GM12878 (cell line): ENCODE measurements at regions not wholly inside any gene's neighbourhood (a gene's known extent, or its start where the extent isn't known, plus 50 kb on each side); places are given as distances from the start of the nearest gene placed in this dataset.

Experiments
- ATAC-seq: fragments of 200-7000 bp; cut with Tn5 transposase; 3 replicates; pipeline ENCODE4 v1.9.1; 2020; ENCODE audit warnings: mild to moderate bottlenecking, moderate library complexity
- BruUV-seq: library from RNA; stranded (reverse); fragments of 400-500 nt; replicated peaks from 2 replicates; lab custom pipeline; 2021; lab: Mats Ljungman, UMichigan
- CTCF ChIA-PET: fragments of 300-600 bp; sonication (Branson Sonifier 250); formaldehyde crosslinking; extraction: SDS; loops from one replicate; lab custom pipeline; 2021; ENCODE audit warnings: inconsistent platforms; lab: Yijun Ruan, JAX
- POLR2A ChIA-PET: fragments of 350-600 bp; formaldehyde crosslinking; extraction: SDS; loops from one replicate; lab custom pipeline; 2021; ENCODE audit warnings: inconsistent platforms; lab: Charles Lee
- RAD21 ChIA-PET: fragments of 300-600 bp; sonication (Branson Sonifier 250); formaldehyde crosslinking; loops from one replicate; lab custom pipeline; 2023; ENCODE audit warnings: antibody characterized with exemption; ENCODE audit not compliant: unreplicated experiment; lab: Charles Lee
- SMC1A ChIA-PET: fragments of 300-600 bp; sonication (Branson Sonifier 250); formaldehyde crosslinking; loops from one replicate; lab custom pipeline; 2023; ENCODE audit not compliant: unreplicated experiment, uncharacterized antibody; lab: Charles Lee
- DNase-seq: peaks from one replicate; pipeline ENCODE4 v3.0.0-alpha.2; 2011; ENCODE audit warnings: low read depth, low spot score
- FAIRE-seq: peaks from 3 replicates; lab custom pipeline; 2011; peaks lifted over from hg19 to GRCh38; lab: Jason Lieb, UNC
- H2AFZ ChIP-seq: 2 replicates; pipeline ENCODE4 v1.6.0; 2011; ENCODE audit warnings: low read depth, low read length, control low read depth; ENCODE audit not compliant: control insufficient read depth
- H3K27ac ChIP-seq: 2 replicates; pipeline ENCODE4 v1.5.1; 2011; ENCODE audit warnings: control low read depth; ENCODE audit not compliant: control insufficient read depth, insufficient read depth
- H3K27me3 ChIP-seq, 2 experiments: replicated peaks in 1 of 2; 2 replicates each; pipeline versions ENCODE4 v1.6.0 to v1.6.1; 2011; ENCODE audit warnings: low read length in 1 of 2; ENCODE audit not compliant: control insufficient read depth in 2 of 2, insufficient read depth in 2 of 2
- H3K36me3 ChIP-seq, 2 experiments: 2 replicates each; pipeline ENCODE4 v1.5.1; 2011; ENCODE audit warnings: low read length in 1 of 2; ENCODE audit not compliant: control insufficient read depth in 2 of 2, insufficient read depth in 2 of 2
- H3K4me1 ChIP-seq: 2 replicates; pipeline ENCODE4 v1.6.1; 2011; ENCODE audit warnings: mild to moderate bottlenecking, low read length, moderate library complexity, mixed read lengths; ENCODE audit not compliant: control insufficient read depth, insufficient read depth
- H3K4me2 ChIP-seq: 2 replicates; pipeline ENCODE4 v1.6.0; 2011; ENCODE audit warnings: control low read depth; ENCODE audit not compliant: control insufficient read depth, insufficient read depth
- H3K4me3 ChIP-seq: fragments of 200-600 bp; sonication (generic); 2 replicates; pipeline ENCODE4 v1.5.1; 2016
- H3K79me2 ChIP-seq: 2 replicates; pipeline ENCODE4 v1.6.0; 2011; ENCODE audit warnings: low read length; ENCODE audit not compliant: control insufficient read depth, insufficient read depth
- H3K9ac ChIP-seq: 2 replicates; pipeline ENCODE4 v1.8.0; 2011; ENCODE audit warnings: low read length, control low read depth, mixed read lengths; ENCODE audit not compliant: control insufficient read depth, insufficient read depth
- H3K9me3 ChIP-seq: replicated peaks from 3 replicates; pipeline ENCODE4 v1.5.1; 2011; ENCODE audit warnings: mild to moderate bottlenecking, low read length; ENCODE audit not compliant: control insufficient read depth, insufficient read depth
- H4K20me1 ChIP-seq: 2 replicates; pipeline ENCODE4 v1.6.0; 2011; ENCODE audit not compliant: control insufficient read depth, insufficient read depth
- ASH2L ChIP-seq: fragments of 300-600, 200-600 bp; sonication (generic); IDR thresholded peaks from 2 replicates; pipeline ENCODE4 v1.6.1; 2017; ENCODE audit warnings: low read depth, mild to moderate bottlenecking, borderline replicate concordance
- CBFB ChIP-seq: IDR thresholded peaks from 2 replicates; pipeline ENCODE4 v1.6.1; 2016; ENCODE audit warnings: antibody characterized with exemption, low read depth
- FOS ChIP-seq: IDR thresholded peaks from 3 replicates; pipeline ENCODE4 v1.6.1; 2011; ENCODE audit warnings: borderline replicate concordance; ENCODE audit not compliant: insufficient read length; ENCODE audit errors: extremely low read depth
- FOXM1 ChIP-seq: IDR thresholded peaks from 2 replicates; pipeline ENCODE4 v1.6.1; 2012; ENCODE audit warnings: low read depth, mild to moderate bottlenecking, inconsistent platforms, low read length, moderate library complexity
- IKZF2 ChIP-seq, 2 experiments: fragments of 450-650 bp; IDR thresholded peaks; 2 replicates each; pipeline ENCODE4 v1.6.1; 2017; ENCODE audit warnings: mild to moderate bottlenecking in 2 of 2, moderate library complexity in 2 of 2
- KDM1A ChIP-seq: fragments of 200-600 bp; sonication (generic); IDR thresholded peaks from 2 replicates; pipeline ENCODE4 v1.6.1; 2016; ENCODE audit warnings: borderline replicate concordance
- LARP7 ChIP-seq: fragments of 450-650 bp; IDR thresholded peaks from 2 replicates; pipeline ENCODE4 v1.6.1; 2017; ENCODE audit warnings: mild to moderate bottlenecking
- NFXL1 ChIP-seq: fragments of 450-650 bp; IDR thresholded peaks from 2 replicates; pipeline ENCODE4 v1.6.1; 2017; ENCODE audit warnings: antibody characterized with exemption, mild to moderate bottlenecking, borderline replicate concordance
- NR2C1 ChIP-seq: fragments of 450-650 bp; IDR thresholded peaks from 2 replicates; pipeline ENCODE4 v1.6.1; 2017; ENCODE audit warnings: antibody characterized with exemption, mild to moderate bottlenecking, moderate library complexity
- SPI1 ChIP-seq: IDR thresholded peaks from 2 replicates; pipeline ENCODE4 v1.6.1; 2011; ENCODE audit warnings: low read depth, mild to moderate bottlenecking, low read length, moderate library complexity, borderline replicate concordance; ENCODE audit not compliant: insufficient read depth
- SREBF1 ChIP-seq: IDR thresholded peaks from 2 replicates; pipeline ENCODE4 v1.6.1; 2012; ENCODE audit warnings: mild to moderate bottlenecking, low read length
- TBL1XR1 ChIP-seq: IDR thresholded peaks from 2 replicates; pipeline ENCODE4 v1.6.1; 2012; ENCODE audit warnings: low read depth, low read length, improper control_type of control experiment
- WGBS: methylation state at CpG from one replicate; pipeline ENCODE4 v1.1.6; 2016; ENCODE audit warnings: low lambda C conversion rate; ENCODE audit not compliant: insufficient replicate concordance, insufficient coverage; ENCODE audit errors: missing lambda C conversion rate; 5-methylcytosine and 5-hydroxymethylcytosine counted together
- in situ Hi-C: fragments of 300-500 bp; cut with MboI; formaldehyde crosslinking; loops from 9 replicates; pipeline ENCODE4 v1.14.3; 2018; ENCODE audit warnings: mixed read lengths
- intact Hi-C: fragments of 100-400 bp; cut with micrococcal nuclease; formaldehyde crosslinking; loops from one replicate; pipeline ENCODE4 v1.14.2; 2022; ENCODE audit not compliant: unreplicated experiment
- TF ChIP-seq, protein P1 (sequence below): IDR thresholded peaks from 2 replicates; pipeline ENCODE4 v1.6.1; 2011; ENCODE audit warnings: borderline replicate concordance, low read depth, mild to moderate bottlenecking, moderate library complexity, low read length; ENCODE audit not compliant: insufficient read depth, poor library complexity, severe bottlenecking
- TF ChIP-seq, protein P2 (sequence below): IDR thresholded peaks from 2 replicates; pipeline ENCODE4 v1.6.1; 2012; ENCODE audit warnings: low read depth, low read length, improper control_type of control experiment
- TF ChIP-seq, protein P3 (sequence below): fragments of 150-350 bp; IDR thresholded peaks from 2 replicates; pipeline ENCODE4 v1.6.1; 2016; ENCODE audit warnings: low read depth, low read length

DNA sequence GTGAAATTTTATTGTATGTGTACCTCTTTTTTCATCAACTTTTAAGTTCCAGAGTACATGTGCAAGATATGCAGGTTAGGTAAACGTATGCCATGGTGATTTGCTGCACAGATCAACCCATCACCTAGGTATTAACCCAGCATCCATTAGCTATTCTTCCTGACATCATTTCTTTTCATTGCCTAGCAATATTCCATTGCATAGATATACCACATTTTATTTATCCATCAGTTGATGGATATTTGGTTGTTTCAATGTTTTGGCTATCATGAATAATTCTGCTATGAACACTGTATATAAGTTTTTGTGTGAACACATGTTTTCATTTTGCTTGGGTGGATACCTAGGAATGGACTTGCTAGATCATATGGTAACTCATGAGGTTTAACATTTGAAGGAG, 439.9 kb upstream of the SOX5 start:
- FAIRE-seq: no peak
- Histone ChIP-seq H3K9ac (no peak overlapping the region), H3K79me2 (no peaks in the 10 kb centered on the region), H3K36me3 (no peaks in the 10 kb centered on the region), H3K27ac (no peak overlapping the region), H2AFZ (no peak overlapping the region), H3K27me3 (no peaks in the 10 kb centered on the region), H3K4me1 (no peaks in the 10 kb centered on the region), H3K4me2 (no peak overlapping the region), H3K4me3 (no peak overlapping the region), H3K9me3 (no peaks in the 10 kb centered on the region), H4K20me1 (no peaks in the 10 kb centered on the region)
- intact Hi-C loops: no loop called here
- no peak for DNase-seq
- ChIA-PET POLR2A (no interaction called here), RAD21 (no interaction called here), CTCF (no interaction called here), SMC1A (interaction anchor here (1.0 kb wide), 1 partner anchor 12 kb away, joined by 5 read pairs; no protein-coding TSS in a partner anchor)
- in situ Hi-C loops: no loop called here
- BruUV-seq: no TSS peak
- WGBS: 0% methylated on average over 1 of the region's 1 CpG
- TF ChIP-seq SREBF1: no peak
- TF ChIP-seq IKZF2 (IDR thresholded peaks at IDR 0.05): no peak
- no peak for TF ChIP-seq CBFB
- TF ChIP-seq, protein P1, sequence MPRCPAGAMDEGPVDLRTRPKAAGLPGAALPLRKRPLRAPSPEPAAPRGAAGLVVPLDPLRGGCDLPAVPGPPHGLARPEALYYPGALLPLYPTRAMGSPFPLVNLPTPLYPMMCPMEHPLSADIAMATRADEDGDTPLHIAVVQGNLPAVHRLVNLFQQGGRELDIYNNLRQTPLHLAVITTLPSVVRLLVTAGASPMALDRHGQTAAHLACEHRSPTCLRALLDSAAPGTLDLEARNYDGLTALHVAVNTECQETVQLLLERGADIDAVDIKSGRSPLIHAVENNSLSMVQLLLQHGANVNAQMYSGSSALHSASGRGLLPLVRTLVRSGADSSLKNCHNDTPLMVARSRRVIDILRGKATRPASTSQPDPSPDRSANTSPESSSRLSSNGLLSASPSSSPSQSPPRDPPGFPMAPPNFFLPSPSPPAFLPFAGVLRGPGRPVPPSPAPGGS: no peak
- TF ChIP-seq, protein P2, sequence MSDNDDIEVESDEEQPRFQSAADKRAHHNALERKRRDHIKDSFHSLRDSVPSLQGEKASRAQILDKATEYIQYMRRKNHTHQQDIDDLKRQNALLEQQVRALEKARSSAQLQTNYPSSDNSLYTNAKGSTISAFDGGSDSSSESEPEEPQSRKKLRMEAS: no peak
- TF ChIP-seq NFXL1: no peak
- no peak for TF ChIP-seq NR2C1
- no peak for TF ChIP-seq FOXM1
- no peak for TF ChIP-seq FOS
- TF ChIP-seq, protein P3, sequence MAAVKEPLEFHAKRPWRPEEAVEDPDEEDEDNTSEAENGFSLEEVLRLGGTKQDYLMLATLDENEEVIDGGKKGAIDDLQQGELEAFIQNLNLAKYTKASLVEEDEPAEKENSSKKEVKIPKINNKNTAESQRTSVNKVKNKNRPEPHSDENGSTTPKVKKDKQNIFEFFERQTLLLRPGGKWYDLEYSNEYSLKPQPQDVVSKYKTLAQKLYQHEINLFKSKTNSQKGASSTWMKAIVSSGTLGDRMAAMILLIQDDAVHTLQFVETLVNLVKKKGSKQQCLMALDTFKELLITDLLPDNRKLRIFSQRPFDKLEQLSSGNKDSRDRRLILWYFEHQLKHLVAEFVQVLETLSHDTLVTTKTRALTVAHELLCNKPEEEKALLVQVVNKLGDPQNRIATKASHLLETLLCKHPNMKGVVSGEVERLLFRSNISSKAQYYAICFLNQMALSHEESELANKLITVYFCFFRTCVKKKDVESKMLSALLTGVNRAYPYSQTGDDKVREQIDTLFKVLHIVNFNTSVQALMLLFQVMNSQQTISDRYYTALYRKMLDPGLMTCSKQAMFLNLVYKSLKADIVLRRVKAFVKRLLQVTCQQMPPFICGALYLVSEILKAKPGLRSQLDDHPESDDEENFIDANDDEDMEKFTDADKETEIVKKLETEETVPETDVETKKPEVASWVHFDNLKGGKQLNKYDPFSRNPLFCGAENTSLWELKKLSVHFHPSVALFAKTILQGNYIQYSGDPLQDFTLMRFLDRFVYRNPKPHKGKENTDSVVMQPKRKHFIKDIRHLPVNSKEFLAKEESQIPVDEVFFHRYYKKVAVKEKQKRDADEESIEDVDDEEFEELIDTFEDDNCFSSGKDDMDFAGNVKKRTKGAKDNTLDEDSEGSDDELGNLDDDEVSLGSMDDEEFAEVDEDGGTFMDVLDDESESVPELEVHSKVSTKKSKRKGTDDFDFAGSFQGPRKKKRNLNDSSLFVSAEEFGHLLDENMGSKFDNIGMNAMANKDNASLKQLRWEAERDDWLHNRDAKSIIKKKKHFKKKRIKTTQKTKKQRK: no peak
- TF ChIP-seq TBL1XR1: no peak
- TF ChIP-seq LARP7: no peak
- TF ChIP-seq ASH2L: no peak
- no peak for TF ChIP-seq SPI1
- TF ChIP-seq KDM1A: no peak
- no peak for ATAC-seq
